Thyroid gland (tissue), 4 donors: ENCODE measurements at regions not wholly inside any gene's neighbourhood (a gene's known extent, or its start where the extent isn't known, plus 50 kb on each side); places are given as distances from the start of the nearest gene placed in this dataset.

Experiments
- DNase-seq, 2 donors: peaks; one replicate each; pipeline ENCODE4 v3.0.0-alpha.2; 2019
- H3K27ac ChIP-seq, 3 donors: fragments of 200-600 bp; sonication (generic); 1 replicate in 2 of 3; 2 replicates in 1 of 3; pipeline ENCODE4 v1.5.1; 2016 to 2019; ENCODE audit warnings: mild to moderate bottlenecking in 1 of 3, moderate library complexity in 1 of 3
- H3K27me3 ChIP-seq: fragments of 200-600 bp; sonication (generic); one replicate; pipeline ENCODE4 v1.5.1; 2019
- H3K36me3 ChIP-seq, 2 donors: fragments of 200-600 bp; sonication (generic); one replicate each; pipeline ENCODE4 v1.5.1; 2016 to 2019
- H3K4me1 ChIP-seq, 2 donors: fragments of 200-600 bp; sonication (generic); one replicate each; pipeline ENCODE4 v1.5.1; 2017 to 2019
- H3K4me3 ChIP-seq, 3 donors: fragments of 200-600 bp; sonication (generic); replicated peaks in 1 of 3; 1 replicate in 2 of 3; 2 replicates in 1 of 3; pipeline ENCODE4 v1.5.1; 2016; ENCODE audit warnings: mild to moderate bottlenecking in 1 of 3
- H3K9me3 ChIP-seq: fragments of 200-600 bp; sonication (generic); one replicate; pipeline ENCODE4 v1.5.1; 2017
- CTCF ChIP-seq, 6 experiments: fragments of 200-600 bp in 3 of 6; fragments of 450-650 bp in 3 of 6; sonication (generic) in 3 of 6; IDR thresholded peaks; one replicate each; pipeline ENCODE4 v1.5.1; 2016 to 2019; ENCODE audit warnings: antibody characterized with exemption in 6 of 6, mild to moderate bottlenecking in 2 of 6, inconsistent platforms in 1 of 6, moderate library complexity in 1 of 6
- POLR2A ChIP-seq, 2 donors: fragments of 450-650 bp; IDR thresholded peaks; one replicate each; pipeline ENCODE4 v1.6.1; 2017; ENCODE audit warnings: antibody characterized with exemption in 2 of 2, mild to moderate bottlenecking in 2 of 2, moderate library complexity in 1 of 2
- WGBS, 2 donors: methylation state at CpG; one replicate each; pipeline ENCODE4 v1.1.5; 2017; 5-methylcytosine and 5-hydroxymethylcytosine counted together
- intact Hi-C: fragments of 100-400 bp; cut with DNase I; formaldehyde crosslinking; loops from one replicate; pipeline ENCODE4 v1.15.1; 2023

- WGBS, 2 donors: 94 to 95% methylated on average over 1 of the region's 1 CpG
- no peak overlapping the region for H3K4me3 ChIP-seq
- H3K27me3 ChIP-seq: no peaks in the 10 kb centered on the region
- intact Hi-C loops: no loop called here
- no peaks in the 10 kb centered on the region for H3K4me1 ChIP-seq
- H3K9me3 ChIP-seq: no peaks in the 10 kb centered on the region
- no peak overlapping the region for H3K27ac ChIP-seq
- TF ChIP-seq CTCF (IDR thresholded peaks at IDR 0.05): no peak
- DNase-seq: no peak
- no peaks in the 10 kb centered on the region for H3K36me3 ChIP-seq
Observed at GRCh38 chr12:127463237-127463636, 803.7 kb upstream of the TMEM132C start.

- no peak for DNase-seq
- Histone ChIP-seq H3K27me3 (no peaks in the 10 kb centered on the region), H3K4me3 (no peak overlapping the region), H3K4me1 (no peaks in the 10 kb centered on the region), H3K27ac (no peak overlapping the region), H3K9me3 (no peaks in the 10 kb centered on the region), H3K36me3 (no peaks in the 10 kb centered on the region)
- TF ChIP-seq POLR2A (IDR thresholded peaks at IDR 0.05): no peak
- TF ChIP-seq CTCF (IDR thresholded peaks at IDR 0.05): no peak
- intact Hi-C loops: no loop called here
- 66 to 85% methylated on average over 1 of the region's 1 CpG for WGBS, 2 donors
Observed at GRCh38 chr12:127469331-127469730, 797.6 kb upstream of the TMEM132C start.

DNA sequence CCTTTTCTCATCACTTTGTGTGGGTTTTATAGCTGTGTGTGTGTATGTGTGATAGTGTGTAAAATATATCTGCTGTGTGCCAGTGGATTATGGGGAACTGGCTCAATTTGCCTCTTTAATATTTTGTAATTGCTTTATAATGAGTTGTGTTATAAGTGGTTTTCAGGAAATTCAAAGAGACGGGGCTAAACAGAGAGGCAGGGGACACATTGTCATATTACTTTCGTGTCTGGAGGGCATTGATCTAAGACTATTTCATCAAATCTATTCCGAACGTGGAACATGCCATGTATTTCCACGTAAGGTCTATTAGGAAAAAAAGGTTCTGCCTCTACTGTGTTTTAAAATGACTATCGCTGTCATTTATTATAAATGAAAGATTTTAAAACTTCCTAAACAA, 793.2 kb upstream of the TMEM132C start:
- H3K27me3 ChIP-seq: no peaks in the 10 kb centered on the region
- H3K4me1 ChIP-seq: no peaks in the 10 kb centered on the region
- no peak overlapping the region for H3K4me3 ChIP-seq
- intact Hi-C loops: no loop called here
- no peak for DNase-seq
- TF ChIP-seq CTCF (IDR thresholded peaks at IDR 0.05) (no peak), POLR2A (IDR thresholded peaks at IDR 0.05) (no peak)
- H3K9me3 ChIP-seq: no peaks in the 10 kb centered on the region
- 88 to 92% methylated on average over 6 of the region's 6 CpGs for WGBS, 2 donors
- no peak overlapping the region for H3K27ac ChIP-seq
- no peaks in the 10 kb centered on the region for H3K36me3 ChIP-seq

- Histone ChIP-seq H3K27ac (no peak overlapping the region), H3K9me3 (no peaks in the 10 kb centered on the region), H3K4me1 (no peaks in the 10 kb centered on the region), H3K4me3 (no peak overlapping the region), H3K27me3 (no peaks in the 10 kb centered on the region), H3K36me3 (no peaks in the 10 kb centered on the region)
- TF ChIP-seq CTCF (IDR thresholded peaks at IDR 0.05) (no peak), POLR2A (IDR thresholded peaks at IDR 0.05) (no peak)
- no peak for DNase-seq
- WGBS, 2 donors: 78 to 84% methylated on average over 5 of the region's 5 CpGs
- intact Hi-C loops: no loop called here
Observed at GRCh38 chr12:127479256-127479655, 787.7 kb upstream of the TMEM132C start.

DNA sequence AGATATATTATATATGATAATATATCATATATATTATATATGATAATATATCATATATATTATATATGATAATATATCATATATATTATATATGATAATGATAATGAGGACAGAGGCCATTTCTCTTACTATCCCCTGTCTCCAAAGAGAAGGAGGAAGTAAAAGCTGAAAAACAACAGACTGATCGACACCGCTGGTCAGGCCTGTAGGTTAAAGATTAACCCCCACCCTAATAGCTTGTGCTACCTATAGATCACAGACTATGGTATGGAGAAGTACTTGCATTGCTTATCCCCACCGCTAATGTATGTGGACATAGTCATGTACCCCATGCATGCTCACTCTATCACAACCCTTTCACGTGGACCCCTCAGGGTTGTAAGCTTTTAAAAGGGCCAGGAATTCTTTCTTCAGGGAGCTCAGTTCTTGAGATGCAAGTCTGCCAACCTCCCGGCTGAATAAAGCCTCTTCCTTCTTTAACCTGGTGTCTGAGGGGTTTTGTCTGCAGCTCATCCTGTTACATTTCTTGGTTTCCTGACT, 786.1 kb upstream of the TMEM132C start:
- H3K27ac ChIP-seq: no peak overlapping the region
- no peak overlapping the region for H3K4me3 ChIP-seq
- TF ChIP-seq POLR2A (IDR thresholded peaks at IDR 0.05): no peak
- no peak for TF ChIP-seq CTCF (IDR thresholded peaks at IDR 0.05)
- intact Hi-C loops: no loop called here
- no peaks in the 10 kb centered on the region for H3K36me3 ChIP-seq
- WGBS, 2 donors: 90 to 92% methylated on average over 5 of the region's 5 CpGs
- no peaks in the 10 kb centered on the region for H3K9me3 ChIP-seq
- no peaks in the 10 kb centered on the region for H3K4me1 ChIP-seq
- DNase-seq: no peak
- H3K27me3 ChIP-seq: no peaks in the 10 kb centered on the region
